ENCODE measurements at regions not wholly inside any gene's neighbourhood (a gene's known extent, or its start where the extent isn't known, plus 50 kb on each side); places are given as distances from the start of the nearest gene placed in this dataset.

- TF ChIP-seq CTCF (IDR thresholded peaks at IDR 0.05) = no peak
- TF ChIP-seq POLR2A (IDR thresholded peaks at IDR 0.05) = no peak
These were observed 161.4 kb upstream of the ITGA1 start for GRCh38 chr5:52626312-52626711.
